Amniotic stem cell (primary cell): ENCODE measurements at regions not wholly inside any gene's neighbourhood (a gene's known extent, or its start where the extent isn't known, plus 50 kb on each side); places are given as distances from the start of the nearest gene placed in this dataset.
"Not testable (repeated sequence)": the region's sequence is repeated elsewhere in the genome, so short reads cannot be mapped to it uniquely, and the experiment has no call there.

ENCODE experiments used
- DNase-seq: peaks from one replicate; lab custom pipeline; 2025; lab: John Stamatoyannopoulos, UW

DNA sequence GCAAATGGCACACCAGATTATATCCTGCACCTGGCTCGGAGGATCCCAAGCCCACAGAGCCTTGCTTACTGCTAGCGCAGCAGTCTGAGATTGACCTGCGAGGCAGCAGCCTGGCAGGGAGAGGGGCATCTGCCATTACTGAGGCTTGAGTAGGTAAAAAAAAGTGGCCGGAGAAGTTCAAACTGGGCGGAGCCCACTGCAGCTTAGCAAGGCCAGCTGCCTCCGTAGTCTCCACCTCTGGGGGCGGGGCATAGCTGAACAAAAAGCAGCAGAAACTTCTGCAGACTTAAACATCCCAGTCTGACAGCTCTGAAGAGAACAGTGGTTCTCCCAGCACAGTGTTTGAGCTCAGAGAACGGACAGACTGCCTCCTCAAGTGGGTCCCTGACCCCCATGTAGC, 85.4 kb upstream of the TMEM170B start:
- DNase-seq, result not testable (repeated sequence)

GRCh38 chr6:11450037-11450436, 87.5 kb upstream of the TMEM170B start:
- DNase-seq, result no peak

- DNase-seq, result no peak
These were observed 88.1 kb upstream of the TMEM170B start for GRCh38 chr6:11449408-11449807.

DNA sequence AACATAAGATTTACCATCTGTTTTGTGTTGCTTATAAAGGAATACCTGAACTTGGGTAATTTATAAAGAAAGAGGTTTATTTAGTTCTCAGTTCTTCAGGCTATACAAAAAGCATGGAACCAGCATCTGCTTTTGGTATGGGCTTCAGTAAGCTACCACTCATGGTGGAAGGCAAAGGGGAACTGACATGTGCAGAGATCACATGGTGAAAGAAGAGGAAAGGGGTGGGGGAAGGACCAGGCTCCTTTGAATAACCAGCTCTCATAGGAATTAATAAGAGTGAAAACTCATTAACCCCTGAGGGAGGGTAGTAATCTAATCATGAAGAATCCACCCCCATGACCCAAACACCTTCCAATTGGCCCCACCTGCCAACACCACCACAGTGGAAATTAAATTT, 89.5 kb upstream of the TMEM170B start:
- no peak for DNase-seq

DNA sequence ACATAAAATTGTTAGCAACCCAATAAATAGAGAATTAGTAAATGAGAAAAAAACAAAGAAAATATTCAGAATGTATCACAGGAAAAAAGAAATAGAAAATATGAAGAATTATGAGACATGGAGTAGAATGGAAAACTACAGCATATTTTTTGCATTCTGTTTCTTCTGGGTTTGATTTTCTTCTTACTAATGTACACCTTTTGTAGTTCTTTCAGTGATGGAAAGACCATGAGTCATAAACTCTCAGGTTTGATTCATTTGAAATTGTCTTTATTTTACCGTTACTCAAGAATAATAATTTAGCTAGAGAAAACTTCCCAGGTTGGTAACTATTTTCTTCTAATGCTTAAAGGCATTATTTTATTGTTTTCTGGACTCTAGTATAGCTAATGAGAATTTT, 90.3 kb upstream of the TMEM170B start:
- no peak for DNase-seq

DNA sequence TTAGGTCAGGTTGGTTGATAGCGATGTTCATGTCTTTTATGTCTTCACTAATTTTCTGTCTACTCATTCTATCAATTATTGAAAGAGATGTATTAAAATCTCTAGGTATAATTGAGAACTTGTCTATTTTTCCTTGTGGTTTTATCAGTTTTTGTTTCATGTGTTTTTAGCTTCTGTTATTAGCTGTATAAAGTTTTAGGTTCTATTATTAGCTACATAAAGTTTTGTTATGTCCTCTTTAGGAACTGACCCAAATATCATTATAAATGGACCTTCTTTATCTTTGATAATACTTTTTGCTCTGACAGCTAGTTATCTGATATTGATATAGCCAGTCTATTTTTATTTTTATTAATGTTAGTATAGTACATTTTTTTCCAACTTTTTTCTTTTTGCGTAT, 92.4 kb upstream of the TMEM170B start:
- DNase-seq, result no peak

- not testable (repeated sequence) for DNase-seq
These were observed 94.4 kb upstream of the TMEM170B start for GRCh38 chr6:11443125-11443524.

GRCh38 chr6:11442495-11442894, 95.1 kb upstream of the TMEM170B start:
- DNase-seq, result no peak

GRCh38 chr6:11439876-11440275, 97.7 kb upstream of the TMEM170B start:
- no peak for DNase-seq

DNA sequence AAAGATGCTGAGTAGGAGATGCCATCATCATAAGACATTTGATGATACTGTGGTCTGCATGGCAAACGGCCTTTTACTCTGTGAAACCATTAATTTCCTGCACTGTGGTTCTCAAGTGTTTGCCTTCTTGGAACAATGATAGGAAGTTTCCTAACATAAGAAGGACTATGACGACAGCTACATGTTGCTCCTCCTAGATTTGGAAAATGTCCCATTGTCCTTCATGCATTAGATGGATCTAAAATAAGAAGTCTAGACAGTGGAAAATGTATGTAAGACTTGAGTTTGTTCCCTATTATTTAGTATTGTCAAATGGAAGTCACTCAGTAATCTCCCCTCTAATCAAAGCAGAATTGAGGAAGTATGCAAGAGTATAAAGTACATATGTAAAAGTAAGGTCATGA, 98.5 kb upstream of the TMEM170B start:
- DNase-seq, result no peak

DNA sequence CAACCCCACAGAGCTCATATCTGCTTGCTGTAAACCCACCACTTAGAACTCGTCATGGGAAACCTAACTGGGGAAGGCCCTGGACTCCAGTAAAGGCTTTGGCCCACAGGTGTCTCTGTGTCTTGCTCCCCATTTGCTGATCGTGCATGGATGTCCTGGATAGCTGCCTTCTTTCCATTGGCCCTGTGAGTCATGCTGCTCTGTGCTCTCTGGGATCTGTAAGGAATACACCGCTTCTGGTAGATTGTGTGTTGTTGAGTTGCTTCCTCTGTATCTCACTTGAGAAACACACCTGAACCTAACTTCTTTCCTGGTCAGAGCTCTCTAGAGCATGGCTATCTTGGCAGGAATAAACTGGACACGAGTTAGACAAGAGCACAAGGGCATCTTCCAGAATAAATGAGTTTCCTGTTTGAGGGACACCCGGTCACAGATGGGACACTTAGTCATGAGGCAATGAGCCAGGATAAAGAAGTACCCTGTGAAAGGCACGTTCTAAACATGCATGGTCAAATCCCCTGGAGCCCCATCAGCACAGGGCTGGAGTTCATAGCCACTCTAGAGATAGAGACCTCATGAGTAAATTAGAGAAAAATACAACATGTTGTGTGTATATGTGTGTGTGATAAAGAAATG, 99.6 kb upstream of the TMEM170B start:
- no peak for DNase-seq

DNA sequence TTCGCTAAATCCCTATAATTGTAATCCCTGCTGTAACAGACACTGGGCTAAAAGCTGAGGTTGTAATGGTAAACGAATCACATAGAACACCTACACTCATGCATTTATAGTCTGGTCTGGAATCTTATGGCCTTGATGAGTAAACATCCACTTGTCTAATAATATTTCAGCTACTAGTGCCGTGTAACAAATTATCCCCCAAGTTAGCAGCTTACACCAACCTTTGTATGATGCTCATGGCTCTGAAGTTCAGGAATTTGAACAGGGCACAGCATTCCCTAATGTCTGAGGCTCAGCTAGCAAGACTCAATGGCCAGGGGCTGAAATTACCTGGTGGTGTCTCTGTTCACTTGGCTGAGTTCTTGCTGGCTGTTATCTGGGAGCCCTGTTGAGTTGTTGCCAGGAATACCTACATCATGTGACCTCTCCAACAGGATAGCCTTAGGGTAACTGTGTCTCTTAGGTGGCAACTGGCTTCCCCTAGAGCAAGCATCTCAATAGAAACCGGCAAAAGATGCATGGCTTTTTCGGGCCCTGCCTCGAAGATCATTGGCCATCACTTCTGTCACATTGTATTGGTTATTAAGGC, 100.9 kb upstream of the TMEM170B start:
- no peak for DNase-seq

- DNase-seq, result peak; percentile 20
These were observed 102.8 kb upstream of the TMEM170B start for GRCh38 chr6:11434565-11435326.

- DNase-seq, result no peak
These were observed 103.7 kb upstream of the TMEM170B start for GRCh38 chr6:11433860-11434259.

- DNase-seq, result peak; percentile 35
These were observed 104.7 kb upstream of the TMEM170B start for GRCh38 chr6:11432713-11433450.

- DNase-seq, result no peak
These were observed 105.5 kb upstream of the TMEM170B start for GRCh38 chr6:11432091-11432490.

GRCh38 chr6:11431455-11431937, 106.1 kb upstream of the TMEM170B start:
- DNase-seq, result no peak

- no peak for DNase-seq
These were observed 107.5 kb upstream of the TMEM170B start for GRCh38 chr6:11430036-11430435.

- no peak for DNase-seq
These were observed 108.0 kb upstream of the TMEM170B start for GRCh38 chr6:11429577-11429976.

DNA sequence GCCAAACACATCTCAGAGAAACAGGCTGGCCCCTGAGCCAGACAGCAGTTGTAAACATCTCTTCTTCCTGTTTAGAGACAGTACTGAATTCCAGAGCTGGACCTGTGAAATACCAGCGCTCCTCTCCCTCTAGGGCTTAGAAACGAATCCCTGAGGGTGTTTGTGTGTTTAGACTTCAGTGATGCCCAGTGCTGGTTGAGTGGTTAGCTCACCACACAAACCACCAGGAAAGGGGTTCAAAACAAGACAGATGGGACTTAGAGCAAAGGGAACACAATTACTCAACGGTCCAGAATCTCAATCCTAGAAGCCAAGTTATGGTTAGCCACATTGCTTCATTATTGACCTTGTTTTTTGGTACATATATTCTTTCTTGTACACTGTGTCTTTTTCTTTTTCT, 108.7 kb upstream of the TMEM170B start:
- no peak for DNase-seq

GRCh38 chr6:11428371-11428770, 109.2 kb upstream of the TMEM170B start:
- DNase-seq, result no peak

- no peak for DNase-seq
These were observed 109.8 kb upstream of the TMEM170B start for GRCh38 chr6:11427723-11428245.
